WTC11 (cell line): ENCODE measurements at regions not wholly inside any gene's neighbourhood (a gene's known extent, or its start where the extent isn't known, plus 50 kb on each side); places are given as distances from the start of the nearest gene placed in this dataset.
"Not testable (repeated sequence)": the region's sequence is repeated elsewhere in the genome, so short reads cannot be mapped to it uniquely, and the experiment has no call there.

Experiments used
- ATAC-seq: fragments of 200-7000 bp; cut with Tn5 transposase; 2 replicates; pipeline ENCODE4 v1.10.0; 2021; ENCODE audit warnings: mild to moderate bottlenecking, moderate library complexity
- CTCF ChIA-PET: fragments of 300-600 bp; sonication (Branson Sonifier 250); formaldehyde crosslinking; loops from one replicate; lab custom pipeline; 2021; ENCODE audit warnings: antibody characterized with exemption; lab: Charles Lee
- POLR2A ChIA-PET: fragments of 350-600 bp; sonication (Branson Sonifier 250); formaldehyde crosslinking; loops from one replicate; lab custom pipeline; 2021; ENCODE audit warnings: antibody characterized with exemption; lab: Charles Lee
- DNase-seq: peaks from one replicate; pipeline ENCODE4 v3.0.0; 2021; ENCODE audit warnings: low spot score
- H3K27ac Mint-ChIP-seq: 2 replicates; pipeline ENCODE4 v1.8.0; 2021; ENCODE audit warnings: mixed read lengths
- H3K27me3 Mint-ChIP-seq: 2 replicates; pipeline ENCODE4 v1.8.0; 2021; ENCODE audit warnings: low read depth, mild to moderate bottlenecking, moderate library complexity, mixed read lengths
- H3K36me3 Mint-ChIP-seq: 2 replicates; pipeline ENCODE4 v1.8.0; 2021; ENCODE audit warnings: mixed read lengths
- H3K4me1 Mint-ChIP-seq: 2 replicates; pipeline ENCODE4 v1.8.0; 2022; ENCODE audit warnings: mixed read lengths
- H3K4me3 Mint-ChIP-seq: 2 replicates; pipeline ENCODE4 v1.8.0; 2021; ENCODE audit warnings: mild to moderate bottlenecking, moderate library complexity, mixed read lengths
- H3K9me3 Mint-ChIP-seq: 2 replicates; pipeline ENCODE4 v1.8.0; 2021; ENCODE audit warnings: mixed read lengths
- AFF4 ChIP-seq: sonication (generic); formaldehyde crosslinking; IDR thresholded peaks from 2 replicates; pipeline ENCODE4 v1.8.1; 2023; ENCODE audit warnings: mild to moderate bottlenecking, missing genetic modification reagents, borderline replicate concordance
- ARID4B ChIP-seq: sonication (generic); formaldehyde crosslinking; IDR thresholded peaks from 2 replicates; pipeline ENCODE4 v1.8.0; 2023; ENCODE audit warnings: missing genetic modification reagents, mild to moderate bottlenecking, borderline replicate concordance
- ATF1 ChIP-seq: sonication (generic); formaldehyde crosslinking; IDR thresholded peaks from 2 replicates; pipeline ENCODE4 v1.8.1; 2023; ENCODE audit warnings: mild to moderate bottlenecking, moderate library complexity, missing genetic modification reagents
- ETV6 ChIP-seq: sonication (generic); formaldehyde crosslinking; IDR thresholded peaks from 2 replicates; pipeline ENCODE4 v1.8.1; 2022; ENCODE audit warnings: mild to moderate bottlenecking, missing genetic modification reagents
- FOXK1 ChIP-seq: sonication (generic); formaldehyde crosslinking; IDR thresholded peaks from 2 replicates; pipeline ENCODE4 v1.8.0; 2022; ENCODE audit warnings: mild to moderate bottlenecking, moderate library complexity, missing genetic modification reagents
- IRF2 ChIP-seq: sonication (generic); formaldehyde crosslinking; IDR thresholded peaks from 2 replicates; pipeline ENCODE4 v1.8.0; 2022; ENCODE audit warnings: low read depth, missing genetic modification reagents, borderline replicate concordance
- JUN ChIP-seq: sonication (generic); formaldehyde crosslinking; IDR thresholded peaks from 2 replicates; pipeline ENCODE4 v1.8.0; 2023; ENCODE audit warnings: mild to moderate bottlenecking, missing genetic modification reagents
- NR2C2 ChIP-seq: sonication (generic); formaldehyde crosslinking; IDR thresholded peaks from 2 replicates; pipeline ENCODE4 v1.8.0; 2022; ENCODE audit warnings: mild to moderate bottlenecking, missing genetic modification reagents
- SOX15 ChIP-seq: fragments of 250-450 bp; sonication (Bioruptor Pico); IDR thresholded peaks from 2 replicates; pipeline ENCODE4 v1.9.0; 2021; ENCODE audit warnings: mild to moderate bottlenecking
- TCF7 ChIP-seq: sonication (generic); formaldehyde crosslinking; IDR thresholded peaks from 2 replicates; pipeline ENCODE4 v1.8.0; 2022; ENCODE audit warnings: mild to moderate bottlenecking, low read depth, missing genetic modification reagents, moderate library complexity
- ZNF281 ChIP-seq: sonication (generic); formaldehyde crosslinking; IDR thresholded peaks from 2 replicates; pipeline ENCODE4 v1.8.0; 2023; ENCODE audit warnings: mild to moderate bottlenecking, missing genetic modification reagents
- ZNF396 ChIP-seq: fragments of 250-450 bp; sonication (Bioruptor Pico); IDR thresholded peaks from 2 replicates; pipeline ENCODE4 v1.8.0; 2021; ENCODE audit warnings: mild to moderate bottlenecking, moderate library complexity, borderline replicate concordance
- ZNF532 ChIP-seq: fragments of 250-450 bp; sonication (Bioruptor Pico); IDR thresholded peaks from 2 replicates; pipeline ENCODE4 v1.9.0; 2021; ENCODE audit warnings: mild to moderate bottlenecking, borderline replicate concordance
- ZSCAN18 ChIP-seq: fragments of 250-450 bp; sonication (Bioruptor Pico); IDR thresholded peaks from 2 replicates; pipeline ENCODE4 v2.1.2; 2022; ENCODE audit warnings: mild to moderate bottlenecking, moderate library complexity

- TF ChIP-seq ZNF281 (CRISPR knock-in tag) (no peak), TCF7 (CRISPR knock-in tag) (no peak), NR2C2 (CRISPR knock-in tag) (no peak), ARID4B (CRISPR knock-in tag) (no peak), ZNF532 (CRISPR knock-in tag) (no peak)
- TF ChIP-seq, all 79 proteins: peak for 0
These were observed 51.9 kb upstream of the SYNDIG1 start (continued) for GRCh38 chr20:24417485-24417884.

GRCh38 chr20:24415444-24415843, 54.0 kb upstream of the SYNDIG1 start:
- Mint-ChIP-seq H3K36me3 (peaks cover 41% of the 10 kb centered on the region), H3K9me3 (peaks cover 53% of the 10 kb centered on the region)
- DNase-seq, POLR2A ChIA-PET, ATAC-seq, H3K4me3 Mint-ChIP-seq, H3K27ac Mint-ChIP-seq, H3K4me1 Mint-ChIP-seq, CTCF ChIA-PET, H3K27me3 Mint-ChIP-seq: not testable (repeated sequence)

GRCh38 chr20:24411834-24412216, 57.6 kb upstream of the SYNDIG1 start:
- H3K4me1 Mint-ChIP-seq = no peaks in the 10 kb centered on the region
- H3K36me3 Mint-ChIP-seq = peaks cover 32% of the 10 kb centered on the region
- H3K4me3 Mint-ChIP-seq = no peak overlapping the region
- TF ChIP-seq IRF2 (CRISPR knock-in tag) (no peak), FOXK1 (CRISPR knock-in tag) (no peak), ATF1 (CRISPR knock-in tag) (no peak), AFF4 (no peak), SOX15 (CRISPR knock-in tag) (no peak), ZSCAN18 (no peak), ETV6 (CRISPR knock-in tag) (no peak), ZNF396 (no peak), JUN (CRISPR knock-in tag) (no peak)
- no peak for ATAC-seq
- ChIA-PET CTCF (no interaction called here), POLR2A (no interaction called here)
- DNase-seq = no peak
- H3K27me3 Mint-ChIP-seq = peaks cover 16% of the 10 kb centered on the region
- H3K27ac Mint-ChIP-seq = no peak overlapping the region
- peaks cover 38% of the 10 kb centered on the region for H3K9me3 Mint-ChIP-seq
